ENCODE measurements at regions not wholly inside any gene's neighbourhood (a gene's known extent, or its start where the extent isn't known, plus 50 kb on each side); places are given as distances from the start of the nearest gene placed in this dataset.

DNA sequence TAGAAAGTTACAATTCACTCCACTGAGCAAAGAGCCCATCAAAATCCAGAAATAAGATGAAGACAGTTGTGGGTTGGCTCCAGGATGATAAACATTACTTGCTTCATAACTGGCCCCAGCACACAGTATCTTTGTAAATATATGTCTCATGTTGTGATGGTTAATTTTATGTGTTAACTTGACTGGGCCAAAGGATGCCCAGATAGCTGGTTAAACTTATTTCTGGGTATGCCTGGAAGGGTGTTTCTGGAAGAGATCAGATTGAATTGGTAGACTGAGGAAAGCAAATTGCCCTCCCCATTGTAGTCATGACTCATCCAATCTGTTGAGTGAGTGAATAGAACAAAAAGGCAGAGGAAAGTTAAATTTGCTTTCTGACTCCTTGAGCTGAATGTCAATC lies 373.8 kb downstream of the LNPK start:
- DNase-seq (ENCODE audit: extremely low spot score, unreplicated experiment), result no peak
- Mint-ChIP-seq H3K36me3 (ENCODE audit: unreplicated experiment) (no peaks in the 10 kb centered on the region), H3K4me1 (ENCODE audit: unreplicated experiment) (no peaks in the 10 kb centered on the region), H3K4me3 (ENCODE audit: unreplicated experiment) (no peak overlapping the region), H3K9me3 (ENCODE audit: unreplicated experiment) (peaks cover 3% of the 10 kb centered on the region), H3K27me3 (ENCODE audit: unreplicated experiment) (no peaks in the 10 kb centered on the region), H3K27ac (ENCODE audit: unreplicated experiment) (no peak overlapping the region)
- TF ChIP-seq, protein P1, sequence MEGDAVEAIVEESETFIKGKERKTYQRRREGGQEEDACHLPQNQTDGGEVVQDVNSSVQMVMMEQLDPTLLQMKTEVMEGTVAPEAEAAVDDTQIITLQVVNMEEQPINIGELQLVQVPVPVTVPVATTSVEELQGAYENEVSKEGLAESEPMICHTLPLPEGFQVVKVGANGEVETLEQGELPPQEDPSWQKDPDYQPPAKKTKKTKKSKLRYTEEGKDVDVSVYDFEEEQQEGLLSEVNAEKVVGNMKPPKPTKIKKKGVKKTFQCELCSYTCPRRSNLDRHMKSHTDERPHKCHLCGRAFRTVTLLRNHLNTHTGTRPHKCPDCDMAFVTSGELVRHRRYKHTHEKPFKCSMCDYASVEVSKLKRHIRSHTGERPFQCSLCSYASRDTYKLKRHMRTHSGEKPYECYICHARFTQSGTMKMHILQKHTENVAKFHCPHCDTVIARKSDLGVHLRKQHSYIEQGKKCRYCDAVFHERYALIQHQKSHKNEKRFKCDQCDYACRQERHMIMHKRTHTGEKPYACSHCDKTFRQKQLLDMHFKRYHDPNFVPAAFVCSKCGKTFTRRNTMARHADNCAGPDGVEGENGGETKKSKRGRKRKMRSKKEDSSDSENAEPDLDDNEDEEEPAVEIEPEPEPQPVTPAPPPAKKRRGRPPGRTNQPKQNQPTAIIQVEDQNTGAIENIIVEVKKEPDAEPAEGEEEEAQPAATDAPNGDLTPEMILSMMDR (IDR thresholded peaks at IDR 0.05), result no peak

DNA sequence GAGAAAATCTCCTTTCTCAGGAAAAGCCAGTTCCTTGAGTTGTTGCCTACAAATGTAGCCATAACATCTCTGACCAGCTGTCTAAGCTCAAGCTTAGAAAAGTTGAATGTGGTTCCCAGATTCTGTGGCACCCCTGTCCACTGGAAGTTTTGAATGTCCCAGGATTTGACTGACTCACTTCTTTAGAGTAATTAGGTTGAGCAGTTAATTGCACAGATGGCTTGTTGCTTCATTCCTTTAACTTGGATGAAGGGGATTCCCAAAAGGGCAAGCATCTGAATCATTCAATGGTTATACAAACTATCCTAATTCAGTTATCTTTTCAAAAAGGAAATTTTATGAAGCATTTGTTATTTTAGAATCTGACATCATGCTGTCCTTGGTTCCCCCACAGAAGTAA lies 374.7 kb downstream of the LNPK start:
- H3K27me3 Mint-ChIP-seq (ENCODE audit: unreplicated experiment), result no peaks in the 10 kb centered on the region
- H3K9me3 Mint-ChIP-seq (ENCODE audit: unreplicated experiment), result peaks cover 3% of the 10 kb centered on the region
- TF ChIP-seq, protein P1 (IDR thresholded peaks at IDR 0.05), result no peak
- no peaks in the 10 kb centered on the region for H3K4me1 Mint-ChIP-seq (ENCODE audit: unreplicated experiment)
- H3K4me3 Mint-ChIP-seq (ENCODE audit: unreplicated experiment), result no peak overlapping the region
- no peaks in the 10 kb centered on the region for H3K36me3 Mint-ChIP-seq (ENCODE audit: unreplicated experiment)
- H3K27ac Mint-ChIP-seq (ENCODE audit: unreplicated experiment), result no peak overlapping the region
- DNase-seq (ENCODE audit: extremely low spot score, unreplicated experiment), result no peak

DNA sequence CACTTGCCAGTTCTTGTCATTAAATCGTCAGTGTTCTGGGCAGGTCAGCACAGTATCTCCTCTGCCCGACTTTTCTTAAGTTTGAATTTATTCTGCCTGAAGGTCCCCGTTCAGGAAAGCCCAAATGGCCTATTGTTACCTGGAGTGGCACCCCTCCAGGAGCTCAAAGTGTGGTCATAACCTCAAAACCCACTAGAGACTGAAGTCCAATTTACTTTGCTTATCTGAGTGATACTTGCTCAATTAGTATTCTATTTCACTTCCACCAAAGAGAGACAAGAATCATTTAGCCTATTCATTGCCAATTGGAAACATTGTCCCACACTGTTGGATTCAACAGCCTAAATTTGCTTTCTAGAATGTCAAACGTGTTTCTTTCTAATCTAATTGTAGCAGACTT lies 375.3 kb downstream of the LNPK start:
- Mint-ChIP-seq H3K36me3 (ENCODE audit: unreplicated experiment) (no peaks in the 10 kb centered on the region), H3K9me3 (ENCODE audit: unreplicated experiment) (peaks cover 3% of the 10 kb centered on the region), H3K4me3 (ENCODE audit: unreplicated experiment) (no peak overlapping the region), H3K4me1 (ENCODE audit: unreplicated experiment) (no peaks in the 10 kb centered on the region), H3K27ac (ENCODE audit: unreplicated experiment) (no peak overlapping the region), H3K27me3 (ENCODE audit: unreplicated experiment) (no peaks in the 10 kb centered on the region)
- TF ChIP-seq, protein P1 (IDR thresholded peaks at IDR 0.05), result no peak
- no peak for DNase-seq (ENCODE audit: extremely low spot score, unreplicated experiment)

DNA sequence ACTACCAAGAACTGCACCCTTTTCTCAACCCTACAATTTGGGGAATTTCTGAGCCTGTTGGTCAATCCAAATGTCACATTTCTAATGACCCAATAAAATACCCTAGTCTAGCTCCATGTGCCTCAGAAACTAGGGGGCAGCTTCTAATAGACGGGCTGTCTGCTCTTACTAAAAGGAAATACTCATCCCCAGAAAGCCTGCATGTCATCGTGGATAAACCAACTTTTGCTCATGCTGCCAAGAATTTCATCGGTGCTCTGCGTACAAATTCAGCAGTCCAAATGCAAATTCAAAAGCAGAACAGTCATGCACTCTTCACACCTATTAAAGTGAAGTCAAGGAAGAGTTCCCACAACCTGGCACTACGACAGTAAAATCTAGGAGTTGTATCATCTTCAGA lies 377.3 kb downstream of the LNPK start:
- DNase-seq (ENCODE audit: extremely low spot score, unreplicated experiment), result no peak
- H3K36me3 Mint-ChIP-seq (ENCODE audit: unreplicated experiment), result no peaks in the 10 kb centered on the region
- peaks cover 3% of the 10 kb centered on the region for H3K27me3 Mint-ChIP-seq (ENCODE audit: unreplicated experiment)
- H3K27ac Mint-ChIP-seq (ENCODE audit: unreplicated experiment), result no peak overlapping the region
- H3K4me3 Mint-ChIP-seq (ENCODE audit: unreplicated experiment), result no peak overlapping the region
- TF ChIP-seq, protein P1 (IDR thresholded peaks at IDR 0.05), result no peak
- no peaks in the 10 kb centered on the region for H3K4me1 Mint-ChIP-seq (ENCODE audit: unreplicated experiment)
- H3K9me3 Mint-ChIP-seq (ENCODE audit: unreplicated experiment), result peaks cover 3% of the 10 kb centered on the region

DNA sequence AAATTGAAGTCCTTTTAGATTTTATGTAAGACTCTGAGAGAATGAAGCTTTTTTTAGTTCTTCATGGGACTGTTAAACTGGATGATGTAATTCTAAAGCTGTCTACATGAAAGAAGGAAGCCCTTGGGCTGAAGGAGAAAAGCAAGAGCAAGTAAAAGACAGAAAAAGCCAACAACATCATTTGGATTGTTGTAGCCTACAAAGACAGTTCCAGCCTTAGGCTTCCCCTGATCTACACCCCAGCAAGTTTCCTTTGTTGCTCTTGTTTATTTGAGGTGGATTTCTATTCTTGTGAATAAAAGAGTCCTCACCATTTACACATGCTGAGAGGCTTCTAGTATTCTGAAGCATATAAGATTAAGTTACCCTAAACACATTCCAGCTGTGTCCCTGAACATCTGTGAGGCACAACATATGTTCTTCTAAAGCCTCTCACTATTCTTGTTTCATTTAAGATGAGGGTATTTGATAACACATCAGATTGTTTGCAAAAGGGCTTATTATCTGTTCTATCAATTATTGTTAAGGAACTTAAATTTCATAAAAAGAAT lies 377.8 kb downstream of the LNPK start:
- Mint-ChIP-seq H3K9me3 (ENCODE audit: unreplicated experiment) (peaks cover 3% of the 10 kb centered on the region), H3K36me3 (ENCODE audit: unreplicated experiment) (no peaks in the 10 kb centered on the region), H3K27me3 (ENCODE audit: unreplicated experiment) (peaks cover 3% of the 10 kb centered on the region), H3K4me1 (ENCODE audit: unreplicated experiment) (no peaks in the 10 kb centered on the region), H3K27ac (ENCODE audit: unreplicated experiment) (no peak overlapping the region), H3K4me3 (ENCODE audit: unreplicated experiment) (no peak overlapping the region)
- TF ChIP-seq, protein P1 (IDR thresholded peaks at IDR 0.05), result no peak
- DNase-seq (ENCODE audit: extremely low spot score, unreplicated experiment), result no peak

Data from osteocyte (in vitro differentiated cells).